IPS-18a (cell line): ENCODE measurements at regions not wholly inside any gene's neighbourhood (a gene's known extent, or its start where the extent isn't known, plus 50 kb on each side); places are given as distances from the start of the nearest gene placed in this dataset.

Source experiments
- H3K27ac ChIP-seq: one replicate; pipeline ENCODE4 v1.5.1; 2013; ENCODE audit warnings: low read length
- H3K27me3 ChIP-seq: one replicate; pipeline ENCODE4 v1.6.1; 2013; ENCODE audit warnings: mild to moderate bottlenecking, low read length; ENCODE audit not compliant: control insufficient read depth, insufficient read depth
- H3K36me3 ChIP-seq: one replicate; pipeline ENCODE4 v1.6.1; 2013; ENCODE audit warnings: low read depth, low read length; ENCODE audit not compliant: control insufficient read depth
- H3K4me1 ChIP-seq: one replicate; pipeline ENCODE4 v1.6.1; 2013; ENCODE audit warnings: low read depth, low read length; ENCODE audit not compliant: control insufficient read depth
- H3K4me3 ChIP-seq: one replicate; pipeline ENCODE4 v1.5.1; 2013; ENCODE audit warnings: low read length
- H3K9ac ChIP-seq: one replicate; pipeline ENCODE4 v1.6.1; 2013; ENCODE audit warnings: mild to moderate bottlenecking, low read length, moderate library complexity
- H3K9me3 ChIP-seq: one replicate; pipeline ENCODE4 v1.6.1; 2013; ENCODE audit warnings: low read depth, low read length; ENCODE audit not compliant: control insufficient read depth

GRCh38 chr2:144679942-144680341, 160.0 kb upstream of the ZEB2 start:
- H3K36me3 ChIP-seq: no peaks in the 10 kb centered on the region

DNA sequence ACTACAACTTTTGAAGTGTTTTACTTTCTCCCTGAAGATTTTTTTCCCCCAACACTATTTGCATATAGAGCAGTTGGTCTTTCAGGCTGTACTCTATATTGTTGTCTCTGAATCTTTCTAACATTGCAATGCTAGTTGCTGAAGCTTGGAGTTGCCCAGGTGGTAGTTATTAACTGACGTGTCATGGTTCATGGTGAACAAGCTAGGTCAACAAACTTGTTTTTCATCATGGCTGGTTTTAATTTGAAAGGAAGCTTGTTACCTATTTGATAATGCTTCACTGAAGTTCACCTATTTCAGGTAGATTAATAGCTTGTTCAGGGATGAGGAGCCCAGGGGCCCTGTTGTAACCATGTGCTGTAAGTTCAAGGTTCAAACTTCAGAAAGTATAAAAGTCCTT, 158.8 kb upstream of the ZEB2 start:
- H3K27me3 ChIP-seq: no peaks in the 10 kb centered on the region
- no peaks in the 10 kb centered on the region for H3K4me1 ChIP-seq
- no peaks in the 10 kb centered on the region for H3K36me3 ChIP-seq
- H3K27ac ChIP-seq: no peak overlapping the region
- no peaks in the 10 kb centered on the region for H3K9me3 ChIP-seq
- H3K9ac ChIP-seq: no peak overlapping the region
- no peak overlapping the region for H3K4me3 ChIP-seq

More at GRCh38 chr2:144679942-144680341, 160.0 kb upstream of the ZEB2 start:
- Histone ChIP-seq H3K9ac (no peak overlapping the region), H3K9me3 (no peaks in the 10 kb centered on the region), H3K4me3 (no peak overlapping the region), H3K27ac (no peak overlapping the region), H3K27me3 (no peaks in the 10 kb centered on the region), H3K4me1 (no peaks in the 10 kb centered on the region)

- no peak overlapping the region for H3K27ac ChIP-seq
- no peaks in the 10 kb centered on the region for H3K9me3 ChIP-seq
- no peaks in the 10 kb centered on the region for H3K36me3 ChIP-seq
- no peaks in the 10 kb centered on the region for H3K4me1 ChIP-seq
- H3K9ac ChIP-seq: no peak overlapping the region
- H3K27me3 ChIP-seq: no peaks in the 10 kb centered on the region
- no peak overlapping the region for H3K4me3 ChIP-seq
These were observed 155.8 kb upstream of the ZEB2 start for GRCh38 chr2:144675731-144676130.

DNA sequence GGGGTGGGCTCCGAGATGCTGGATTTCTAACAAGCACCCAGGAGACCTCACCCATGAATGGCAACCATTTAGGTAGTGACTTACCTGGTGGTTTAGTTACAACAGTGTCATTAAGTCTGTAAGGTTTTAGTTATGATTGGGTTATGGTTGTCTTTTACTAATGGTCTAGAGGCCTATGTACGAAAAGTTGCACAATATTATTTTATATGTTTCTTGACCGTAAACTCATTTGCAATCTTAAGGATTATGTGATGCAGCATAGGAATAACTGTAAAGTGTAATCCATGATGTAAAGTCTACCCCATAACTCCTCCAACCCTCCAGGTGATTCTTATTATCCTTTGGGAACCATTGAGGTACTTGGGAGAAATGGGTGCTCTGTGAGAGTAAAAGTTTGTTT, 155.4 kb upstream of the ZEB2 start:
- Histone ChIP-seq H3K36me3 (no peaks in the 10 kb centered on the region), H3K4me1 (no peaks in the 10 kb centered on the region), H3K27ac (no peak overlapping the region), H3K27me3 (no peaks in the 10 kb centered on the region), H3K9ac (no peak overlapping the region), H3K4me3 (no peak overlapping the region), H3K9me3 (no peaks in the 10 kb centered on the region)

GRCh38 chr2:144674071-144674470, 154.2 kb upstream of the ZEB2 start:
- H3K4me3 ChIP-seq: no peak overlapping the region
- H3K27ac ChIP-seq: no peak overlapping the region
- no peaks in the 10 kb centered on the region for H3K9me3 ChIP-seq
- H3K9ac ChIP-seq: no peak overlapping the region
- H3K27me3 ChIP-seq: no peaks in the 10 kb centered on the region
- no peaks in the 10 kb centered on the region for H3K4me1 ChIP-seq
- no peaks in the 10 kb centered on the region for H3K36me3 ChIP-seq

- H3K27me3 ChIP-seq: no peaks in the 10 kb centered on the region
- no peaks in the 10 kb centered on the region for H3K4me1 ChIP-seq
- no peaks in the 10 kb centered on the region for H3K36me3 ChIP-seq
- no peak overlapping the region for H3K27ac ChIP-seq
- no peaks in the 10 kb centered on the region for H3K9me3 ChIP-seq
- H3K4me3 ChIP-seq: no peak overlapping the region
- no peak overlapping the region for H3K9ac ChIP-seq
These were observed 153.5 kb upstream of the ZEB2 start for GRCh38 chr2:144673456-144673855.

GRCh38 chr2:144671695-144672455, 152.0 kb upstream of the ZEB2 start:
- Histone ChIP-seq H3K36me3 (no peaks in the 10 kb centered on the region), H3K9me3 (no peaks in the 10 kb centered on the region), H3K27ac (no peak overlapping the region), H3K9ac (no peak overlapping the region), H3K27me3 (no peaks in the 10 kb centered on the region), H3K4me1 (no peaks in the 10 kb centered on the region), H3K4me3 (no peak overlapping the region)

- no peaks in the 10 kb centered on the region for H3K9me3 ChIP-seq
- no peak overlapping the region for H3K4me3 ChIP-seq
- no peak overlapping the region for H3K9ac ChIP-seq
- no peaks in the 10 kb centered on the region for H3K36me3 ChIP-seq
- no peak overlapping the region for H3K27ac ChIP-seq
- no peaks in the 10 kb centered on the region for H3K4me1 ChIP-seq
- H3K27me3 ChIP-seq: no peaks in the 10 kb centered on the region
These were observed 150.8 kb upstream of the ZEB2 start for GRCh38 chr2:144670738-144671137.

DNA sequence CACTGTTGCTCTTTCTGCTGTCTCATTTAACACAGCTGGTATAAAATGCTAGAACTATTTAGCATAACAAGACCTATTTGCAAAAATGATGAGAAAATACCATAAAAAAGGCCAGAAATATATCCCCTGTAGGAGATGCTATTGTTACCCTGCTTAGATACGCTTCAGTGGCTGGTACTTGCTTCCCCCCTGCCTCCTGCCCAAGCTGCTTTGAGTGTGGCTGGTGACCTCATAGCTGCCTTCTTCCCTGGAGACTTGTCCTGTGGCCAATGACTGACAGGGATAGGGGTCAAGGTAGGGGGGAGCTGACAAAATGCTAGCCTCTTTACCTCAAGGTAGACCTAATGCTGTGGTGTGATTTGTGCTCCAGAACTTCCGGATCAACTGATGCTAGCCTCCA, 150.2 kb upstream of the ZEB2 start:
- H3K9ac ChIP-seq: no peak overlapping the region
- H3K4me3 ChIP-seq: no peak overlapping the region
- peaks cover 2% of the 10 kb centered on the region for H3K4me1 ChIP-seq
- no peaks in the 10 kb centered on the region for H3K27me3 ChIP-seq
- H3K36me3 ChIP-seq: no peaks in the 10 kb centered on the region
- no peak overlapping the region for H3K27ac ChIP-seq
- H3K9me3 ChIP-seq: no peaks in the 10 kb centered on the region

DNA sequence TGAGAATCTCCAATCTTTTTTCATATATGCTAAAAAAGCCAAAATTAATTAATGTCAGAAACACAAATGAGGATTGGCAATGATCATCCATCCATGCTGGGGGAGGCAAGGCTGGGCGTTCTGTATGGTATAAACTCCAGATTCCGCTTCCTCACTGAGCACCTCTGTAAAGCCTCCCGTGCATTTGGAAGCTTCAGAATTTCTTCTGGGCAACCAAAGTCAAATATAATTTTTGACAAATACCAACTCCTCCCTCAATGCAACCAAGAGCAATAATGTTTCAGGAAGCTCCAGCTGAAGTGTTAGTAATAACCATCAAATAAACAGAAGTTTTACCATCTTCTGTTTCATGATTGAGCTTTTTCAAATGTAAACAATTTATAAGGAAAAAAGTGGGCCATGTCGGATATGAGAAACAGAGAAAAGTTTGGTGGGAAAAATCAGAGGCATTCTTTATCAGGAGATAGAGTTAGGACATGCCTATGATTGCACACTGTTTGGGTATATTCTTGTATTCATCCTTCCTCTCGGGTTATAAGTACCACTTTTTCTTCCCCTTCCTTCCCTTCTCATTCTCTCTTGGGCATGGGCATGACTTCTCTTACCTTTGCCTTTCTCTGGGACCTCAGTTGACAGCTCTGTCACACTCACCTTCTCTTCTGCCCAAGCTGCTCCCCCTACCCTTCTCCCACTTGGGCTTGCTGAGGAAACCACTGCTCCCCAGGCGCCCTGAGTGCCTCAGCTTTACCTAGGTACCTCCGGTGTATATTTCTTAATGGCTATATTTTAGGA, 149.5 kb upstream of the ZEB2 start:
- H3K36me3 ChIP-seq: no peaks in the 10 kb centered on the region
- no peak overlapping the region for H3K9ac ChIP-seq
- H3K4me1 ChIP-seq: peaks cover 7% of the 10 kb centered on the region
- no peaks in the 10 kb centered on the region for H3K27me3 ChIP-seq
- H3K9me3 ChIP-seq: no peaks in the 10 kb centered on the region
- no peak overlapping the region for H3K4me3 ChIP-seq
- H3K27ac ChIP-seq: no peak overlapping the region

- Histone ChIP-seq H3K9me3 (no peaks in the 10 kb centered on the region), H3K4me1 (peaks cover 7% of the 10 kb centered on the region), H3K4me3 (no peak overlapping the region), H3K27ac (no peak overlapping the region), H3K36me3 (no peaks in the 10 kb centered on the region), H3K27me3 (no peaks in the 10 kb centered on the region), H3K9ac (no peak overlapping the region)
These were observed 148.7 kb upstream of the ZEB2 start for GRCh38 chr2:144668493-144669110.
